ENCODE measurements at regions not wholly inside any gene's neighbourhood (a gene's known extent, or its start where the extent isn't known, plus 50 kb on each side); places are given as distances from the start of the nearest gene placed in this dataset.

DNA sequence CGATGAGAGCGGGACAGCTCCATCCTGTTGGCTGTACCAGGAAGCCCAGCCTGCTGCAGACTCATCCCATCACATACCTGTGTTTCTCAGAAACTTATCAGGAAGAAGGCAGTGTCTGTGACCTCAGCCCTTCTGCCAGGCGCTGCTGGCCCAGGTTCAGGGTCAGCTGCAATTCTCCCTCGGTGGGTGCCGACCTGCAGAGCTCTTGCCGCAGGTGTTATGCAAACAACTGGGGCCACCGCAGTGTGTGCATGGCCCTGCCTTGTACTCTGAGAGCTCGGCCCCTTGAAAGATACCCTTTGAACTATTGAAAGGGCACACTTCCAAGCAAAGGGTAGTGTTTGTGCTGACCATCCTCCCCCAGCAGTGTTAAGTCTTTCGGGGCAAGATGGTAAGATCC lies 322.2 kb upstream of the DIO3 start:
- no peaks in the 10 kb centered on the region for H3K36me3 ChIP-seq (ENCODE audit: insufficient read depth, low read length)
- H3F3A ChIP-seq (ENCODE audit: insufficient read depth, low read length, poor library complexity, severe bottlenecking): no peaks in the 10 kb centered on the region
- H4K20me1 ChIP-seq (ENCODE audit: insufficient read depth): no peaks in the 10 kb centered on the region
- no peaks in the 10 kb centered on the region for H3K9me3 ChIP-seq (ENCODE audit: low read length)
- H3K4me2 ChIP-seq (ENCODE audit: low read length): no peak overlapping the region
- H3K9me2 ChIP-seq (ENCODE audit: insufficient read depth, low read length): no peaks in the 10 kb centered on the region
- no peaks in the 10 kb centered on the region for H3K79me2 ChIP-seq (replicated peaks; ENCODE audit: insufficient read depth, low read length)
- TF ChIP-seq POLR2AphosphoS5 (IDR thresholded peaks at IDR 0.05) (no peak), EZH2 (IDR thresholded peaks at IDR 0.05; ENCODE audit: borderline replicate concordance, insufficient read depth, low read length, poor library complexity, severe bottlenecking) (no peak), SMC3 (conservative IDR thresholded peaks at IDR 0.05; ENCODE audit: poor library complexity) (no peak), EP300 (conservative IDR thresholded peaks at IDR 0.05; ENCODE audit: poor library complexity, severe bottlenecking) (no peak), MXI1 (conservative IDR thresholded peaks at IDR 0.05; ENCODE audit: poor library complexity, severe bottlenecking) (no peak), TAF1 (IDR thresholded peaks at IDR 0.05; ENCODE audit: low read depth) (no peak), RAD21 (conservative IDR thresholded peaks at IDR 0.05) (no peak)
- TF ChIP-seq, protein P1, sequence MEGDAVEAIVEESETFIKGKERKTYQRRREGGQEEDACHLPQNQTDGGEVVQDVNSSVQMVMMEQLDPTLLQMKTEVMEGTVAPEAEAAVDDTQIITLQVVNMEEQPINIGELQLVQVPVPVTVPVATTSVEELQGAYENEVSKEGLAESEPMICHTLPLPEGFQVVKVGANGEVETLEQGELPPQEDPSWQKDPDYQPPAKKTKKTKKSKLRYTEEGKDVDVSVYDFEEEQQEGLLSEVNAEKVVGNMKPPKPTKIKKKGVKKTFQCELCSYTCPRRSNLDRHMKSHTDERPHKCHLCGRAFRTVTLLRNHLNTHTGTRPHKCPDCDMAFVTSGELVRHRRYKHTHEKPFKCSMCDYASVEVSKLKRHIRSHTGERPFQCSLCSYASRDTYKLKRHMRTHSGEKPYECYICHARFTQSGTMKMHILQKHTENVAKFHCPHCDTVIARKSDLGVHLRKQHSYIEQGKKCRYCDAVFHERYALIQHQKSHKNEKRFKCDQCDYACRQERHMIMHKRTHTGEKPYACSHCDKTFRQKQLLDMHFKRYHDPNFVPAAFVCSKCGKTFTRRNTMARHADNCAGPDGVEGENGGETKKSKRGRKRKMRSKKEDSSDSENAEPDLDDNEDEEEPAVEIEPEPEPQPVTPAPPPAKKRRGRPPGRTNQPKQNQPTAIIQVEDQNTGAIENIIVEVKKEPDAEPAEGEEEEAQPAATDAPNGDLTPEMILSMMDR (IDR thresholded peaks at IDR 0.05; ENCODE audit: poor library complexity, severe bottlenecking): no peak
- TF ChIP-seq, protein P2, sequence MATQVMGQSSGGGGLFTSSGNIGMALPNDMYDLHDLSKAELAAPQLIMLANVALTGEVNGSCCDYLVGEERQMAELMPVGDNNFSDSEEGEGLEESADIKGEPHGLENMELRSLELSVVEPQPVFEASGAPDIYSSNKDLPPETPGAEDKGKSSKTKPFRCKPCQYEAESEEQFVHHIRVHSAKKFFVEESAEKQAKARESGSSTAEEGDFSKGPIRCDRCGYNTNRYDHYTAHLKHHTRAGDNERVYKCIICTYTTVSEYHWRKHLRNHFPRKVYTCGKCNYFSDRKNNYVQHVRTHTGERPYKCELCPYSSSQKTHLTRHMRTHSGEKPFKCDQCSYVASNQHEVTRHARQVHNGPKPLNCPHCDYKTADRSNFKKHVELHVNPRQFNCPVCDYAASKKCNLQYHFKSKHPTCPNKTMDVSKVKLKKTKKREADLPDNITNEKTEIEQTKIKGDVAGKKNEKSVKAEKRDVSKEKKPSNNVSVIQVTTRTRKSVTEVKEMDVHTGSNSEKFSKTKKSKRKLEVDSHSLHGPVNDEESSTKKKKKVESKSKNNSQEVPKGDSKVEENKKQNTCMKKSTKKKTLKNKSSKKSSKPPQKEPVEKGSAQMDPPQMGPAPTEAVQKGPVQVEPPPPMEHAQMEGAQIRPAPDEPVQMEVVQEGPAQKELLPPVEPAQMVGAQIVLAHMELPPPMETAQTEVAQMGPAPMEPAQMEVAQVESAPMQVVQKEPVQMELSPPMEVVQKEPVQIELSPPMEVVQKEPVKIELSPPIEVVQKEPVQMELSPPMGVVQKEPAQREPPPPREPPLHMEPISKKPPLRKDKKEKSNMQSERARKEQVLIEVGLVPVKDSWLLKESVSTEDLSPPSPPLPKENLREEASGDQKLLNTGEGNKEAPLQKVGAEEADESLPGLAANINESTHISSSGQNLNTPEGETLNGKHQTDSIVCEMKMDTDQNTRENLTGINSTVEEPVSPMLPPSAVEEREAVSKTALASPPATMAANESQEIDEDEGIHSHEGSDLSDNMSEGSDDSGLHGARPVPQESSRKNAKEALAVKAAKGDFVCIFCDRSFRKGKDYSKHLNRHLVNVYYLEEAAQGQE (IDR thresholded peaks at IDR 0.05; ENCODE audit: borderline replicate concordance): no peak
- no peaks in the 10 kb centered on the region for H3K27me3 ChIP-seq (ENCODE audit: insufficient read depth, low read depth, low read length)
- no peak overlapping the region for H3K27ac ChIP-seq (ENCODE audit: low read length)
- H3K4me3 ChIP-seq (ENCODE audit: low read length): no peak overlapping the region
- no peak overlapping the region for H3K9ac ChIP-seq (ENCODE audit: low read length)
- H2AFZ ChIP-seq (ENCODE audit: low read depth, low read length): no peak overlapping the region

DNA sequence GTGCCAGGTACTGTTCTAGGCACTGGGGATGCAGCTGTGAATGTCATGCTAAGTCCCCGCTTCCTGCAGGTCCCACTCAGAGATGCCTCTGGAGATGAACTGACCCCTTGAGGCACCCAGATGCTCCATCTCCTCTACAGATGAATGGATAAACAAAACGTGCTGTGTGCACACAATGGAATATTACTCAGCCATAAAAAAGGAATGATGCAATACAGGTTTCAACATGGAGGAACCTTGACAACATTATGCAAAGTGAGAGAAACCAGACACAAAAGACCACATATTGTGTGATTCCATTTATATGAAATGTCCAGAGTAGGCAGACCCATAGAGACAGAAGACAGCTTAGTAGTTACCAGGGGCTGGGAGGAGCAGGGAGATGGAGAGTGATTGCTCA lies 320.1 kb upstream of the DIO3 start:
- Histone ChIP-seq H3K79me2 (replicated peaks; ENCODE audit: insufficient read depth, low read length) (no peaks in the 10 kb centered on the region), H3K9me2 (ENCODE audit: insufficient read depth, low read length) (no peaks in the 10 kb centered on the region), H3K4me3 (ENCODE audit: low read length) (no peak overlapping the region), H4K20me1 (ENCODE audit: insufficient read depth) (no peaks in the 10 kb centered on the region), H3K4me2 (ENCODE audit: low read length) (no peak overlapping the region), H3K9me3 (ENCODE audit: low read length) (no peaks in the 10 kb centered on the region), H3F3A (ENCODE audit: insufficient read depth, low read length, poor library complexity, severe bottlenecking) (no peaks in the 10 kb centered on the region), H3K27ac (ENCODE audit: low read length) (no peak overlapping the region), H3K27me3 (ENCODE audit: insufficient read depth, low read depth, low read length) (no peaks in the 10 kb centered on the region), H3K9ac (ENCODE audit: low read length) (no peak overlapping the region), H3K36me3 (ENCODE audit: insufficient read depth, low read length) (no peaks in the 10 kb centered on the region), H2AFZ (ENCODE audit: low read depth, low read length) (no peak overlapping the region)
- no peak for TF ChIP-seq RAD21 (conservative IDR thresholded peaks at IDR 0.05)
- TF ChIP-seq, protein P1 (IDR thresholded peaks at IDR 0.05; ENCODE audit: poor library complexity, severe bottlenecking): no peak
- no peak for TF ChIP-seq EZH2 (IDR thresholded peaks at IDR 0.05; ENCODE audit: borderline replicate concordance, insufficient read depth, low read length, poor library complexity, severe bottlenecking)
- TF ChIP-seq, protein P2 (IDR thresholded peaks at IDR 0.05; ENCODE audit: borderline replicate concordance): no peak
- no peak for TF ChIP-seq MXI1 (conservative IDR thresholded peaks at IDR 0.05; ENCODE audit: poor library complexity, severe bottlenecking)
- TF ChIP-seq POLR2AphosphoS5 (IDR thresholded peaks at IDR 0.05): no peak
- no peak for TF ChIP-seq EP300 (conservative IDR thresholded peaks at IDR 0.05; ENCODE audit: poor library complexity, severe bottlenecking)
- TF ChIP-seq TAF1 (IDR thresholded peaks at IDR 0.05; ENCODE audit: low read depth): no peak
- TF ChIP-seq SMC3 (conservative IDR thresholded peaks at IDR 0.05; ENCODE audit: poor library complexity): no peak

Measured in neural cell (in vitro differentiated cells).